ENCODE measurements at regions not wholly inside any gene's neighbourhood (a gene's known extent, or its start where the extent isn't known, plus 50 kb on each side); places are given as distances from the start of the nearest gene placed in this dataset.

DNA sequence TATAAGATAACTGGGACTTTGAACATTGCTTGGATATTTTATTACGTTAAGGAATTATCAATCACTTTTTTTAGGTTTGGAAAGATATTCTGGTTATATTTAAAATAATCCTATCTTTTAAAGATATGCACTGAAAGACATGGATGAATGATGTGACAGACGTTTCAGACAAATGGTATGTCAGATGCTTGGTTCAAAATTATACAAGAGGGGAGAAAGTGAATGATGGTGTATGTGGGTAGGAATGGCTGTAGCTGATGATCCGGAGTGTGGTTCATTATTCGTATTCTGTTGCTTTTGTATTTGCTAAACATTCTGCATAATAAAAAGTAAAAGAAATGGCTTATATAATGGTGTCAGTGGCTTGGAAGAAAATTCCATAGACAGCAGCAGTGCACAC lies 51.0 kb upstream of the SNRPB2 start:
- peaks cover 0 to 10% (median 0%) of the 10 kb centered on the region in 8 donors for H3K9me3 Mint-ChIP-seq
- H3K36me3 Mint-ChIP-seq, result no peaks in the 10 kb centered on the region
- no peaks in the 10 kb centered on the region for H3K4me1 Mint-ChIP-seq

DNA sequence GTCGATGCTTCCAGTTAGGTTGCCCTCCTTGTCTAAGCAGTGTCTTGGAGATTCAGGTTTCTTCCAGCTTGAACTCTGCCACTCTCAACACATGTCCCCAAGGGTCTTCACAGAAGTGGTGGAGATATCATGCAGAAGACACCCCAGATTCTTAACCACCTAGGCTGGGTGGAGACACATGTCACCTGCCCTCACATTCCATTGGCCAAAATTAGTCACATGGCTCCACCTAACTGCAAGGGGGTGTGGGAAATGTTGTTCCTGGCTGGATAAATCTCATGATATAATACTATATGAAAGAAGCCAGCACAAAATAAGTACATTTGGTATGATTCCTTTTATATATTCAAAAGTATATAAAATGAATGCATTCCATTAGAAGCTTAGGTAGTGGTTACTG lies 52.9 kb upstream of the SNRPB2 start:
- Mint-ChIP-seq H3K9me3 (peaks cover 0 to 15% (median 0%) of the 10 kb centered on the region in 8 donors), H3K4me3 (no peak overlapping the region), H3K36me3 (no peaks in the 10 kb centered on the region), H3K27ac (no peak overlapping the region), H3K4me1 (no peaks in the 10 kb centered on the region), H3K27me3 (no peaks in the 10 kb centered on the region)
- H3K9me3 ChIP-seq (ENCODE audit: control insufficient read depth in 1 of 2, low read length in 2 of 2), result no peaks in the 10 kb centered on the region
- no peak overlapping the region for H3K4me3 ChIP-seq (ENCODE audit: low read length in 2 of 2)
- no peak overlapping the region for H3K27ac ChIP-seq (ENCODE audit: low read depth, low read length)
- POLR2A ChIA-PET (ENCODE audit: partially characterized antibody), result no interaction called here
- H3K36me3 ChIP-seq (ENCODE audit: insufficient read depth, low read length), result no peaks in the 10 kb centered on the region
- no peaks in the 10 kb centered on the region for H3K27me3 ChIP-seq (ENCODE audit: insufficient read depth, low read length)
- CTCF ChIA-PET (ENCODE audit: partially characterized antibody), result no interaction called here
- DNase-seq, result no peak
- H3K4me1 ChIP-seq (ENCODE audit: insufficient read depth, low read length), result no peaks in the 10 kb centered on the region
- intact Hi-C loops (cut with micrococcal nuclease), result no loop called here

More for the DNA sequence above, 51.0 kb upstream of the SNRPB2 start:
- no peak for DNase-seq
- Mint-ChIP-seq H3K4me3 (no peak overlapping the region), H3K27me3 (no peaks in the 10 kb centered on the region), H3K27ac (no peak overlapping the region)
- CTCF ChIA-PET (ENCODE audit: partially characterized antibody), result no interaction called here
- H3K27ac ChIP-seq (ENCODE audit: low read depth, low read length), result no peak overlapping the region
- H3K27me3 ChIP-seq (ENCODE audit: insufficient read depth, low read length), result no peaks in the 10 kb centered on the region
- POLR2A ChIA-PET (ENCODE audit: partially characterized antibody), result no interaction called here
- intact Hi-C loops (cut with micrococcal nuclease), result no loop called here
- no peaks in the 10 kb centered on the region for H3K4me1 ChIP-seq (ENCODE audit: insufficient read depth, low read length)
- H3K9me3 ChIP-seq (ENCODE audit: control insufficient read depth in 1 of 2, low read length in 2 of 2), result no peaks in the 10 kb centered on the region
- H3K4me3 ChIP-seq (ENCODE audit: low read length in 2 of 2), result no peak overlapping the region
- no peaks in the 10 kb centered on the region for H3K36me3 ChIP-seq (ENCODE audit: insufficient read depth, low read length)

DNA sequence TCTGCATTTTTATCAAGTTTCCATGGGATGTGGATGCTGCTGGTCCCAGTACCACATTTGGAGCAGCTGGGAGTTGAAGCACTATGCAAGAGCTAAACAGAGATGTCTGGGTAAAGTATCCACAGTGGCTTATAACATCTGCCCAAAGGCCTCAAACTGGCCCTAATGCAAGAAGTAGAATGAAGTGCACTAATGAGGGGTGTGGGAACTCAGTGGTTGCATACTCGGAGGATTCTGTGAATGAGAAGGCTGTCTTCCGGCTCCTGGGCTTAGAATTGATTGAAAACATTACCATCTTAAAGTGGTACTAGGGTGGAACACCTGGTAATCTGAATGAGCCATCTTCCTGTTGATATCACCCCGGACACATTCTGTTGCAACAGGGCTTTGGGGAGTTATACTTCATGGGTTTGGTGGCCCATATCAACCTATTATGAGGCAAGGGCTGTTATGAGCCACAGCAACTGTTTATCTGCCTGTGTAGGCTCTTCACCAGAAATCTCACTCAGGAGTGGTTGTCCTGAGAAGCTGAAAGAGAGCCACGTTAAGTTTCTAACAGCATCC lies 54.7 kb upstream of the SNRPB2 start:
- H3K9me3 Mint-ChIP-seq, result peaks cover 0 to 15% (median 3%) of the 10 kb centered on the region in 8 donors
- H3K27ac ChIP-seq (ENCODE audit: low read depth, low read length), result no peak overlapping the region
- H3K27me3 ChIP-seq (ENCODE audit: insufficient read depth, low read length), result no peaks in the 10 kb centered on the region
- POLR2A ChIA-PET (ENCODE audit: partially characterized antibody), result interaction anchor here (0.9 kb wide), 1 partner anchor 55 kb away, joined by 3 read pairs; the partner anchor contains the start of gene SNRPB2
- CTCF ChIA-PET (ENCODE audit: partially characterized antibody), result no interaction called here
- DNase-seq, result no peak
- peaks cover 2 to 3% of the 10 kb centered on the region in 2 donors for H3K27me3 Mint-ChIP-seq
- H3K36me3 ChIP-seq (ENCODE audit: insufficient read depth, low read length), result no peaks in the 10 kb centered on the region
- intact Hi-C loops (cut with micrococcal nuclease), result no loop called here
- H3K4me1 Mint-ChIP-seq, result no peaks in the 10 kb centered on the region
- no peak overlapping the region for H3K4me3 Mint-ChIP-seq
- H3K9me3 ChIP-seq (ENCODE audit: control insufficient read depth in 1 of 2, low read length in 2 of 2), result no peaks in the 10 kb centered on the region
- no peak overlapping the region for H3K27ac Mint-ChIP-seq
- H3K4me1 ChIP-seq (ENCODE audit: insufficient read depth, low read length), result no peaks in the 10 kb centered on the region
- no peaks in the 10 kb centered on the region for H3K36me3 Mint-ChIP-seq
- H3K4me3 ChIP-seq (ENCODE audit: low read length in 2 of 2), result no peak overlapping the region

DNA sequence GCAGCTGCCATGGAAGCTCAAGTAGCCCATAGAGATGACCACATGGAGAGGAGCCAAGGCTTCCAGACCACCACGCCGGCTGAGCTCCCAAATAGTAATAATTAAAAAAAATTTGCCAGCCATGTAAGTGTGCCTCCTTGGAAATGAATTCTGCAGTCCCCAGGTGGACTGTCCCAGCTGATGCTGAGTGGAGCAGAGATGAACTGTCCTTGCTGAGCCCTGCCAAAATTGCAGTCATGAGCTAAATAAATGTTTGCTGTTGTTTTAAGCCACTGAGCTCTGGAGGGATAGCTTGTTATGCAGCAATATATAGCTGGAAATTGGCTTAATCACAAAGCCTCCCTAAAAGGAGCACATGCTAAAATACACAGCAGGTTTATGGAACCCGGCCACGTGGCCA lies 55.6 kb upstream of the SNRPB2 start:
- no peak overlapping the region for H3K4me3 ChIP-seq (ENCODE audit: low read length in 2 of 2)
- H3K27me3 ChIP-seq (ENCODE audit: insufficient read depth, low read length), result no peaks in the 10 kb centered on the region
- Mint-ChIP-seq H3K27ac (no peak overlapping the region), H3K27me3 (peaks cover 6 to 8% of the 10 kb centered on the region in 2 donors), H3K4me3 (no peak overlapping the region), H3K4me1 (no peaks in the 10 kb centered on the region), H3K9me3 (peaks cover 0 to 15% (median 3%) of the 10 kb centered on the region in 8 donors), H3K36me3 (no peaks in the 10 kb centered on the region)
- H3K27ac ChIP-seq (ENCODE audit: low read depth, low read length), result no peak overlapping the region
- DNase-seq, result no peak
- ChIA-PET CTCF (ENCODE audit: partially characterized antibody) (no interaction called here), POLR2A (ENCODE audit: partially characterized antibody) (interaction anchor here (0.9 kb wide), 1 partner anchor 56 kb away, joined by 3 read pairs; the partner anchor contains the start of gene SNRPB2)
- H3K9me3 ChIP-seq (ENCODE audit: control insufficient read depth in 1 of 2, low read length in 2 of 2), result no peaks in the 10 kb centered on the region
- no peaks in the 10 kb centered on the region for H3K36me3 ChIP-seq (ENCODE audit: insufficient read depth, low read length)
- H3K4me1 ChIP-seq (ENCODE audit: insufficient read depth, low read length), result no peaks in the 10 kb centered on the region
- intact Hi-C loops (cut with micrococcal nuclease), result no loop called here

DNA sequence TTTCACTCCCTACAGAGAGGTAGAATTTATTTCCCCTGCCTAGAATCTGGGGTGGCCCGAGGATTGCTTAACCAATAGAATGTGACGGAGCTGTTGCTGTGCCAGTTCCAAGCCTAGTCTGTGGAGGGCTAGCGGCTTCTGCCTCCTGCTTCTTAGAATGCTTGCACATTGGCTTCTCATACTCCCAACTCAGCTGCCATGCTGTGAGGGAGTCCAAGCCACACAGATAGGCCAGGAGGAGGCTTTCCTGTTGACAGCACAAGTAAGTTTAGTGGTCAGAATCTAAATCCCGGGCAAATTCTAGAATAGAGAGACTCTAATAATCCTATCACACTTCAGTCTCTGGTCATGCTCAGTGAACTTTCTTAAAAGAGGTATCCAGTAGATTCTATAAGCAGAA lies 57.5 kb upstream of the SNRPB2 start:
- H3K9me3 Mint-ChIP-seq, result peaks cover 0 to 15% (median 3%) of the 10 kb centered on the region in 8 donors
- CTCF ChIA-PET (ENCODE audit: partially characterized antibody), result no interaction called here
- H3K36me3 Mint-ChIP-seq, result no peaks in the 10 kb centered on the region
- Histone ChIP-seq H3K4me1 (ENCODE audit: insufficient read depth, low read length) (no peaks in the 10 kb centered on the region), H3K4me3 (ENCODE audit: low read length in 2 of 2) (no peak overlapping the region), H3K27ac (ENCODE audit: low read depth, low read length) (no peak overlapping the region), H3K36me3 (ENCODE audit: insufficient read depth, low read length) (no peaks in the 10 kb centered on the region), H3K27me3 (ENCODE audit: insufficient read depth, low read length) (no peaks in the 10 kb centered on the region), H3K9me3 (ENCODE audit: control insufficient read depth in 1 of 2, low read length in 2 of 2) (no peaks in the 10 kb centered on the region)
- H3K27me3 Mint-ChIP-seq, result peaks cover 6 to 8% of the 10 kb centered on the region in 2 donors
- no peaks in the 10 kb centered on the region for H3K4me1 Mint-ChIP-seq
- POLR2A ChIA-PET (ENCODE audit: partially characterized antibody), result no interaction called here
- no peak for DNase-seq
- H3K27ac Mint-ChIP-seq, result no peak overlapping the region
- no peak overlapping the region for H3K4me3 Mint-ChIP-seq
- intact Hi-C loops (cut with micrococcal nuclease), result no loop called here

DNA sequence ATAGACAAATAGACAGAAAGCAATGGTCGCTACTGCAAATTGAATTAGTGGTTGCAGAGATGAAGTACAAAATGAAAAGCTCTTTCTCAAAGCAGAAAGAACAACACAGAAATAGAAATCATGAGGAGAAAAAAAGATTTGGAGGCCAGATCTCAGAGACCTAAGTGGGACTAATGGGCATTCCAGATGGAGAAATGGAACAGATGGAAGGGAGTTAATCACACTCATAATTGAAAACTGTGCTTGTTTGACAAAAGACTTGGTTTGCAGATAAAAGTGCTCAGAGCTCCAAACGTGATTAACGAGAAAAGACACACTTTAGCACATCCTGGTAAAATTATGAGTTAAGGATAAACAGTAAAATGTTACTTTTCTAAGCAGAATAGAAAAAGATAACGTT lies 58.1 kb upstream of the SNRPB2 start:
- Mint-ChIP-seq H3K4me1 (no peaks in the 10 kb centered on the region), H3K36me3 (no peaks in the 10 kb centered on the region), H3K9me3 (peaks cover 0 to 15% (median 3%) of the 10 kb centered on the region in 8 donors), H3K4me3 (no peak overlapping the region), H3K27me3 (peaks cover 6 to 8% of the 10 kb centered on the region in 2 donors), H3K27ac (no peak overlapping the region)
- Histone ChIP-seq H3K4me3 (ENCODE audit: low read length in 2 of 2) (no peak overlapping the region), H3K36me3 (ENCODE audit: insufficient read depth, low read length) (no peaks in the 10 kb centered on the region), H3K27me3 (ENCODE audit: insufficient read depth, low read length) (no peaks in the 10 kb centered on the region), H3K27ac (ENCODE audit: low read depth, low read length) (no peak overlapping the region), H3K9me3 (ENCODE audit: control insufficient read depth in 1 of 2, low read length in 2 of 2) (no peaks in the 10 kb centered on the region), H3K4me1 (ENCODE audit: insufficient read depth, low read length) (no peaks in the 10 kb centered on the region)
- no peak for DNase-seq
- intact Hi-C loops (cut with micrococcal nuclease), result no loop called here
- CTCF ChIA-PET (ENCODE audit: partially characterized antibody), result no interaction called here
- POLR2A ChIA-PET (ENCODE audit: partially characterized antibody), result no interaction called here

DNA sequence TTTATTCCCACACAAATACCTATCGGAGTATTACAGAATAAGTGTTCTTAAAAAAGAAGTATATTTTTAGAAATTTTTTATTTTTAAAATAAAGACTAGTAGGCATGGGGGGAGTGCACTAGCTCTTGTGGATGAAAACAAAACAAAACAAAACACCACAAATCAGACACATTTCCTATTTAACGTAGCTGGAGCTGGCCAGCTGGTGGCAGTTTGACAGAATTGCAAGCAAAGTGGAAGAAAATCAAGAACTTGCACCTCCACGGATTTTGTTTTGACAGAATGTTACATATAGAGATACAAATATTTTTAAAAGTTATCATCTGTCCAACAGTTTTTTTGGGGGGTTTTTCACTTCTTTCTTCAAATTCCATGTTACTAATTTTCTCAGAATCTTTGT lies 63.6 kb upstream of the SNRPB2 start:
- Mint-ChIP-seq H3K27ac (no peak overlapping the region), H3K4me3 (no peak overlapping the region), H3K4me1 (no peaks in the 10 kb centered on the region), H3K36me3 (no peaks in the 10 kb centered on the region), H3K27me3 (peaks cover 12 to 13% of the 10 kb centered on the region in 2 donors), H3K9me3 (peaks cover 0 to 2% (median 0%) of the 10 kb centered on the region in 8 donors)
- Histone ChIP-seq H3K27me3 (ENCODE audit: insufficient read depth, low read length) (no peaks in the 10 kb centered on the region), H3K4me3 (ENCODE audit: low read length in 2 of 2) (no peak overlapping the region), H3K27ac (ENCODE audit: low read depth, low read length) (no peak overlapping the region), H3K36me3 (ENCODE audit: insufficient read depth, low read length) (no peaks in the 10 kb centered on the region), H3K4me1 (ENCODE audit: insufficient read depth, low read length) (no peaks in the 10 kb centered on the region), H3K9me3 (ENCODE audit: control insufficient read depth in 1 of 2, low read length in 2 of 2) (no peaks in the 10 kb centered on the region)
- ChIA-PET CTCF (ENCODE audit: partially characterized antibody) (no interaction called here), POLR2A (ENCODE audit: partially characterized antibody) (no interaction called here)
- intact Hi-C loops (cut with micrococcal nuclease), result no loop called here
- DNase-seq, result no peak

DNA sequence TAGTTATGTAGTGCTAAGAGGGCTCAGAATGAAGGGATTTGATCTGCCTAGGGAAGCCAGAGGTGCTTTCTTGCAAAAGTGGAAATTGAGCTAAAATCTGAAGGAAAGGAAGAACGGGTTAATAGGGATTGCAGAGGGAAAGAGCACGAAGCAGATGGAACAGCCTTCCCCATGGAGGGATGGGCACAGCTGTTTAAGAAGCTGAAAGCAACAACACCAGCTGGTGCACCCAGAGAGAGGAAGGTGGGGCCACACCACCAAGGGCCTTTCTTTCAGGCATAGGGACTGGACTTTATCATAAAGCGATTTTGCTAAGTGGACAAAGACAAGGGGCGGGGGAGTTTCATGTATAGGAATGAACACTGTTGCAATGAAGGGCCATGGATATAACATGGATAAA lies 65.8 kb upstream of the SNRPB2 start:
- Histone ChIP-seq H3K36me3 (ENCODE audit: insufficient read depth, low read length) (no peaks in the 10 kb centered on the region), H3K4me3 (ENCODE audit: low read length in 2 of 2) (no peak overlapping the region), H3K27ac (ENCODE audit: low read depth, low read length) (no peak overlapping the region), H3K27me3 (ENCODE audit: insufficient read depth, low read length) (no peaks in the 10 kb centered on the region), H3K9me3 (ENCODE audit: control insufficient read depth in 1 of 2, low read length in 2 of 2) (no peaks in the 10 kb centered on the region), H3K4me1 (ENCODE audit: insufficient read depth, low read length) (no peaks in the 10 kb centered on the region)
- DNase-seq, result no peak
- no peaks in the 10 kb centered on the region for H3K9me3 Mint-ChIP-seq
- H3K27ac Mint-ChIP-seq, result no peak overlapping the region
- ChIA-PET POLR2A (ENCODE audit: partially characterized antibody) (no interaction called here), CTCF (ENCODE audit: partially characterized antibody) (no interaction called here)
- H3K4me3 Mint-ChIP-seq, result no peak overlapping the region
- H3K36me3 Mint-ChIP-seq, result no peaks in the 10 kb centered on the region
- H3K4me1 Mint-ChIP-seq, result no peaks in the 10 kb centered on the region
- peaks cover 5 to 8% of the 10 kb centered on the region in 2 donors for H3K27me3 Mint-ChIP-seq
- intact Hi-C loops (cut with micrococcal nuclease), result no loop called here

Measured in CD4-positive, alpha-beta memory T cell (primary cell).